SU-DHL-6 (cell line): ENCODE measurements at regions not wholly inside any gene's neighbourhood (a gene's known extent, or its start where the extent isn't known, plus 50 kb on each side); places are given as distances from the start of the nearest gene placed in this dataset.
"Not testable (repeated sequence)": the region's sequence is repeated elsewhere in the genome, so short reads cannot be mapped to it uniquely, and the experiment has no call there.

Source experiments
- H2AFZ ChIP-seq: fragments of 200-600 bp; sonication (generic); 2 replicates; pipeline ENCODE4 v1.6.1; 2014; ENCODE audit warnings: low read depth, mild to moderate bottlenecking, moderate library complexity, mixed read lengths, antibody characterized with exemption, low read length; ENCODE audit not compliant: severe bottlenecking
- H3F3A ChIP-seq: fragments of 200-600 bp; shearing (Covaris generic); 2 replicates; pipeline ENCODE4 v1.6.0; 2016; ENCODE audit warnings: antibody characterized with exemption, mild to moderate bottlenecking; ENCODE audit not compliant: insufficient read depth
- H3K27ac ChIP-seq: fragments of 200-600 bp; sonication (generic); 2 replicates; pipeline ENCODE4 v1.5.1; 2016; ENCODE audit warnings: low read depth, mild to moderate bottlenecking, low read length, moderate library complexity, mixed read lengths
- H3K27me3 ChIP-seq: fragments of 200-600 bp; sonication (generic), shearing (Covaris generic); 2 replicates; pipeline ENCODE4 v1.6.0; 2014; ENCODE audit warnings: mild to moderate bottlenecking, low read length
- H3K36me3 ChIP-seq: fragments of 200-600 bp; sonication (generic); 2 replicates; pipeline ENCODE4 v1.6.1; 2014; ENCODE audit warnings: mild to moderate bottlenecking, low read length, mixed read lengths
- H3K4me2 ChIP-seq: fragments of 300-600, 200-600 bp; shearing (Covaris generic), sonication (generic); 2 replicates; pipeline ENCODE4 v1.6.0; 2014; ENCODE audit warnings: low read length, low read depth, mild to moderate bottlenecking; ENCODE audit not compliant: poor library complexity, severe bottlenecking
- H3K4me3 ChIP-seq: fragments of 200-600 bp; sonication (generic); 2 replicates; pipeline ENCODE4 v1.5.1; 2014; ENCODE audit warnings: antibody characterized with exemption, low read length, mild to moderate bottlenecking, mixed read lengths; ENCODE audit not compliant: insufficient read depth, poor library complexity, severe bottlenecking
- H3K79me2 ChIP-seq: fragments of 200-600 bp; sonication (generic); 2 replicates; pipeline ENCODE4 v1.6.1; 2014; ENCODE audit warnings: mild to moderate bottlenecking, low read length, moderate library complexity; ENCODE audit not compliant: insufficient read depth
- H3K9ac ChIP-seq: fragments of 200-600 bp; sonication (generic); 2 replicates; pipeline ENCODE4 v1.7.0; 2014; ENCODE audit warnings: mild to moderate bottlenecking, low read length
- H3K9me2 ChIP-seq: fragments of 200-600 bp; sonication (generic); replicated peaks from 2 replicates; pipeline ENCODE4 v1.6.1; 2014; ENCODE audit warnings: low read length; ENCODE audit not compliant: insufficient read depth
- H3K9me3 ChIP-seq: fragments of 200-600 bp; sonication (generic); 2 replicates; pipeline ENCODE4 v1.6.1; 2014; ENCODE audit warnings: low read length, mixed read lengths; ENCODE audit not compliant: insufficient read depth
- H4K20me1 ChIP-seq: fragments of 200-600 bp; sonication (generic); 2 replicates; pipeline ENCODE4 v1.6.1; 2014; ENCODE audit warnings: low read depth, mild to moderate bottlenecking, antibody characterized with exemption, low read length, moderate library complexity, mixed read lengths
- CTCF ChIP-seq: fragments of 200-600 bp; sonication (generic); IDR thresholded peaks from one replicate; pipeline ENCODE4 v1.5.1; 2017; ENCODE audit warnings: antibody characterized with exemption, mild to moderate bottlenecking, low read length, moderate library complexity; ENCODE audit not compliant: insufficient read depth, poor library complexity, severe bottlenecking
- EZH2phosphoT487 ChIP-seq: fragments of 200-600 bp; sonication (generic), shearing (Covaris generic); conservative IDR thresholded peaks from 2 replicates; pipeline ENCODE4 v1.6.1; 2018; ENCODE audit warnings: mild to moderate bottlenecking, antibody characterized with exemption, low read length, moderate library complexity, mixed read lengths

GRCh38 chr2:176795823-176796222 lies 416.8 kb upstream of the HNRNPA3 start:
- Histone ChIP-seq H3K9me3 (no peaks in the 10 kb centered on the region), H2AFZ (no peak overlapping the region), H3K4me3 (no peak overlapping the region), H3K27ac (no peak overlapping the region), H4K20me1 (no peaks in the 10 kb centered on the region), H3K9me2 (no peaks in the 10 kb centered on the region), H3K9ac (no peak overlapping the region), H3K27me3 (no peaks in the 10 kb centered on the region), H3K4me2 (no peak overlapping the region), H3F3A (no peaks in the 10 kb centered on the region), H3K36me3 (no peaks in the 10 kb centered on the region), H3K79me2 (no peaks in the 10 kb centered on the region)
- TF ChIP-seq CTCF, result no peak
- TF ChIP-seq EZH2phosphoT487, result no peak

- not testable (repeated sequence) for H3K36me3 ChIP-seq, H3K27ac ChIP-seq, H4K20me1 ChIP-seq, H3F3A ChIP-seq, H3K9me2 ChIP-seq, H3K4me2 ChIP-seq, H3K9me3 ChIP-seq, H2AFZ ChIP-seq, H3K9ac ChIP-seq, H3K79me2 ChIP-seq, H3K4me3 ChIP-seq, H3K27me3 ChIP-seq
Measured at GRCh38 chr2:176796677-176797076, 415.9 kb upstream of the HNRNPA3 start.

- Histone ChIP-seq H3K79me2 (no peaks in the 10 kb centered on the region), H3K36me3 (no peaks in the 10 kb centered on the region), H4K20me1 (no peaks in the 10 kb centered on the region)
Measured at GRCh38 chr2:176804392-176804791, 408.2 kb upstream of the HNRNPA3 start.

GRCh38 chr2:176805345-176805744 lies 407.2 kb upstream of the HNRNPA3 start:
- no peak overlapping the region for H3K27ac ChIP-seq
- TF ChIP-seq CTCF, result no peak
- no peak for TF ChIP-seq EZH2phosphoT487
- H3F3A ChIP-seq, result no peaks in the 10 kb centered on the region
- no peak overlapping the region for H2AFZ ChIP-seq
- H3K4me3 ChIP-seq, result no peak overlapping the region
- no peaks in the 10 kb centered on the region for H3K27me3 ChIP-seq
- no peaks in the 10 kb centered on the region for H3K9me2 ChIP-seq
- no peaks in the 10 kb centered on the region for H3K79me2 ChIP-seq
- H4K20me1 ChIP-seq, result no peaks in the 10 kb centered on the region
- H3K9me3 ChIP-seq, result no peaks in the 10 kb centered on the region
- H3K9ac ChIP-seq, result no peak overlapping the region
- no peaks in the 10 kb centered on the region for H3K36me3 ChIP-seq
- H3K4me2 ChIP-seq, result no peak overlapping the region

More at GRCh38 chr2:176804392-176804791, 408.2 kb upstream of the HNRNPA3 start:
- Histone ChIP-seq H2AFZ (no peak overlapping the region), H3K9ac (no peak overlapping the region), H3K9me2 (no peaks in the 10 kb centered on the region), H3K4me2 (no peak overlapping the region), H3K27me3 (no peaks in the 10 kb centered on the region), H3K4me3 (no peak overlapping the region), H3K9me3 (no peaks in the 10 kb centered on the region), H3F3A (no peaks in the 10 kb centered on the region), H3K27ac (no peak overlapping the region)
- TF ChIP-seq EZH2phosphoT487 (no peak), CTCF (no peak)
